ENCODE measurements at regions not wholly inside any gene's neighbourhood (a gene's known extent, or its start where the extent isn't known, plus 50 kb on each side); places are given as distances from the start of the nearest gene placed in this dataset.

- no peak for DNase-seq (ENCODE audit: low read depth in 1 of 2, low spot score in 2 of 2)
- H4K20me1 ChIP-seq (replicated peaks in 1 of 2; ENCODE audit: control insufficient read depth in 1 of 2, insufficient read depth in 2 of 2, low read length in 2 of 2): no peaks in the 10 kb centered on the region
- no peak overlapping the region for H2AK5ac ChIP-seq (ENCODE audit: low read depth, low read length)
- no peak overlapping the region for H3K9ac ChIP-seq (replicated peaks in 1 of 4; ENCODE audit: extremely low read depth in 1 of 4, low read depth in 3 of 4, low read length in 3 of 4)
- H3K36me3 ChIP-seq (ENCODE audit: control insufficient read depth in 2 of 4, insufficient read depth in 4 of 4, low read length in 3 of 4): no peaks in the 10 kb centered on the region
- no peaks in the 10 kb centered on the region for H3K23me2 ChIP-seq (ENCODE audit: low read depth, low read length)
- peaks cover 6 to 28% of the 10 kb centered on the region in 2 experiments; a peak in 3 of 4 replicates for H3K9me3 ChIP-seq (ENCODE audit: insufficient read depth in 2 of 2, low read depth in 1 of 2, low read length in 1 of 2)
- H4K8ac ChIP-seq (ENCODE audit: extremely low read depth, insufficient read depth, low read length): no peak overlapping the region
- no peak overlapping the region for H3K23ac ChIP-seq (ENCODE audit: insufficient read length)
- no peak overlapping the region for H2AFZ ChIP-seq (ENCODE audit: low read length)
- TF ChIP-seq E2F6 (IDR thresholded peaks at IDR 0.05) (no peak), HDAC6 (IDR thresholded peaks at IDR 0.05; ENCODE audit: low read depth, low read length) (no peak), USF2 (IDR thresholded peaks at IDR 0.05; ENCODE audit: low read length) (no peak), TBP (IDR thresholded peaks at IDR 0.05; ENCODE audit: low read depth, low read length) (no peak), JUND (IDR thresholded peaks at IDR 0.05; ENCODE audit: low read length) (no peak), SIN3A (conservative IDR thresholded peaks at IDR 0.05 in 1 of 2, IDR thresholded peaks at IDR 0.05 in 1 of 2; ENCODE audit: low read depth in 1 of 2, low read length in 2 of 2) (no peak)
- no peak overlapping the region for H3K18ac ChIP-seq (ENCODE audit: extremely low read depth, low read length)
- no peak overlapping the region for H4K5ac ChIP-seq (ENCODE audit: insufficient read length, low read depth, low read length)
- CTCF ChIA-PET (ENCODE audit: partially characterized antibody): no interaction called here
- 85% methylated on average over 5 of the region's 5 CpGs; no CpG with 5 or more reads in 1 of the 2 experiments for WGBS, 2 experiments (ENCODE audit: extremely low coverage in 1 of 2, insufficient coverage in 1 of 2, insufficient read length in 1 of 2, insufficient replicate concordance in 2 of 2, low coverage in 1 of 2, low lambda C conversion rate in 2 of 2, missing lambda C conversion rate in 1 of 2)
- no peak overlapping the region for H2BK15ac ChIP-seq (ENCODE audit: low read length)
- H2BK12ac ChIP-seq (ENCODE audit: low read depth, low read length): no peak overlapping the region
- no peak overlapping the region for H3K27ac ChIP-seq (ENCODE audit: low read depth, low read length)
- no peak overlapping the region for H3K4ac ChIP-seq (replicated peaks; ENCODE audit: insufficient read length, low read depth, low read length)
- no peaks in the 10 kb centered on the region for H3K79me1 ChIP-seq (ENCODE audit: low read depth, low read length)
- no peak for FAIRE-seq
- no peak overlapping the region for H4K91ac ChIP-seq (replicated peaks; ENCODE audit: insufficient read length, low read length)
- no peak overlapping the region for H2BK120ac ChIP-seq (replicated peaks; ENCODE audit: low read depth, low read length)
- H3K27me3 ChIP-seq (replicated peaks in 1 of 4; ENCODE audit: control insufficient read depth in 3 of 4, extremely low read depth in 1 of 4, insufficient read depth in 3 of 4, low read length in 3 of 4): no peaks in the 10 kb centered on the region; a peak in 2 of 7 replicates
- no peaks in the 10 kb centered on the region for H3K4me1 ChIP-seq (replicated peaks in 1 of 4; ENCODE audit: control insufficient read depth in 3 of 4, insufficient read depth in 4 of 4, low read length in 3 of 4)
- H2BK5ac ChIP-seq (ENCODE audit: low read depth, low read length): no peak overlapping the region
- no peak overlapping the region for H3K56ac ChIP-seq (replicated peaks; ENCODE audit: insufficient read length, low read depth, low read length)
- H3K79me2 ChIP-seq (ENCODE audit: control insufficient read depth in 1 of 2, insufficient read depth in 2 of 2, low read length in 2 of 2): no peaks in the 10 kb centered on the region
- POLR2A ChIA-PET (ENCODE audit: partially characterized antibody): no interaction called here
- H2BK20ac ChIP-seq (ENCODE audit: low read length): no peak overlapping the region
- H3K4me2 ChIP-seq (ENCODE audit: insufficient read depth in 1 of 2, low read depth in 2 of 2, low read length in 2 of 2): no peak overlapping the region
- H3K14ac ChIP-seq (ENCODE audit: insufficient read length): no peak overlapping the region
- no peak overlapping the region for H3K4me3 ChIP-seq (ENCODE audit: extremely low read depth in 1 of 4, insufficient read depth in 2 of 4, low read depth in 3 of 4, low read length in 4 of 4)
Observed at GRCh38 chr20:60177080-60177479, 218.9 kb downstream of the CDH26 start.

All from H1 (cell line).